HT1080 (cell line): ENCODE measurements at regions not wholly inside any gene's neighbourhood (a gene's known extent, or its start where the extent isn't known, plus 50 kb on each side); places are given as distances from the start of the nearest gene placed in this dataset.
A peak's percentile ranks its signal among the peaks of the same experiment; 100 is the strongest.
"Not testable (repeated sequence)": the region's sequence is repeated elsewhere in the genome, so short reads cannot be mapped to it uniquely, and the experiment has no call there.

Experiments
- DNase-seq: peaks from one replicate; pipeline ENCODE4 v3.0.0-alpha.2; 2015; ENCODE audit warnings: low read depth

DNA sequence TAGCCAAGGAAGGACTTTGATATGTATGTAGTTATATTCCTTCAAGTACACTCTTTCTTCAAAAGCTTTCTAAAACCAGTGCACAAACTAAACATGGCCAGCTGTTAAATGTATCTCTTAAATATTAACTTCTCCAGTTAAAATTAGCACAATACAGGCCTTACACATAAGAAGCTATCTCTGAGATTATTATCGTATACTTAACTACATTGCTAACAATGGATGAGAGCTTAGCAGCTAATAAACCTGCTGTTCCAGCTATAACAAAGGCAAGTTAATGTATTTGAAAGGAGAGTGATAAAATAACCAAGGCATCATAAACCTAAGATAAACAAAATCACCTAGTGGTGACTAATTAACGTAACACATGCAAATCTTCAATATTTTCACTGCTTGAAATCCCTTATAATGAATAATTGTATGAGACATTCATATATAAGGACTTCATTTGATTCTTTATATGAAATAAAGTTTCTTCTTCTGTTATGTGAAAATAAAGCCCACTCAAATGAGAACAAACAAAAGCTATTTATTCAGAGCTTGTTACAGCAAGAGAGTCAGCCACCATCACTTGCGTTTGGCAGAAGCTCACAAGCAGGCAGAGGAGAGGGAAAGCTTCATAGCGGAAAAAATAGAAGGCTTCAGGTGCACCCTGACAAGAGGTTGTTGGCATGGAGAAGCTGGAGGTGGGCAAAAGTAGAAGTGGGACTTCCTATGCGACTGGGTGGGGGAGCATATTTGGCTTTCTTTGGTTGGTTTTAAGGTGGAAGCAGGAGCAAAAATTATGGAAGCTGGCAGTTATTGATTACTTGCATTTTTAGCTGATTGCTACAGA is 274.1 kb upstream of the CHRM3 start:
- DNase-seq, result no peak

DNA sequence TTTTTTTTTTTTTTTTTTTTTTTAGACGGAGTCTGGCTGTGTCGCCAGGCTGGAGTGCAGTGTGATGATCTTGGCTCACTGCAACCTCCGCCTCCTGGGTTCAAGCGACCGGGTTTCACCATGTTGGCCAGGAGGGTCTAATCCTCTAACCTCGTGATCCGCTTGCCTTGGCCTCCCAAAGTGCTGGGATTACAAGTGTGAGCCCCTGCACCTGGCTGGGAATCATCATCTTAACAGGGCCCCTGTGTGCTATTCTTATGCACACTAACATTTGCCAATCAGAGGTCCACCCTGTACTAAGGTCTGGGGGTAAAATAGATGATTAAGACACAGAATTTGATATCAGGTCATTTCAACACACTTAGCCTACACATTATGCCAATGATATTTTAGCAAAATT is 278.7 kb upstream of the CHRM3 start:
- DNase-seq, result no peak

DNA sequence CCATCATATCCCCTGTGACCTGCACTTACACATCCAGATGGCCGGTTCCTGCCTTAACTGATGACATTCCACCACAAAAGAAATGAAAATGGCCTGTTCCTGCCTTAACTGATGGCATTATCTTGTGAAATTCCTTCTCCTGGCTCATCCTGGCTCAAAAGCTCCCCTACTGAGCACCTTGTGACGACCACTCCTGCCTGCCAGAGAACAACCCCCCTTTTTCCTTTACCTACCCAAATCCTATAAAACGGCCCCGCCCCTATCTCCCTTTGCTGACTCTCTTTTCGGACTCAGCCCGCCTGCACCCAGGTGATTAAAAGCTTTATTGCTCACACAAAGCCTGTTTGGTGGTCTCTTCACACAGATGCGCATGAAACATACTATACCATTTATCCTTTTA is 279.7 kb upstream of the CHRM3 start:
- not testable (repeated sequence) for DNase-seq

DNA sequence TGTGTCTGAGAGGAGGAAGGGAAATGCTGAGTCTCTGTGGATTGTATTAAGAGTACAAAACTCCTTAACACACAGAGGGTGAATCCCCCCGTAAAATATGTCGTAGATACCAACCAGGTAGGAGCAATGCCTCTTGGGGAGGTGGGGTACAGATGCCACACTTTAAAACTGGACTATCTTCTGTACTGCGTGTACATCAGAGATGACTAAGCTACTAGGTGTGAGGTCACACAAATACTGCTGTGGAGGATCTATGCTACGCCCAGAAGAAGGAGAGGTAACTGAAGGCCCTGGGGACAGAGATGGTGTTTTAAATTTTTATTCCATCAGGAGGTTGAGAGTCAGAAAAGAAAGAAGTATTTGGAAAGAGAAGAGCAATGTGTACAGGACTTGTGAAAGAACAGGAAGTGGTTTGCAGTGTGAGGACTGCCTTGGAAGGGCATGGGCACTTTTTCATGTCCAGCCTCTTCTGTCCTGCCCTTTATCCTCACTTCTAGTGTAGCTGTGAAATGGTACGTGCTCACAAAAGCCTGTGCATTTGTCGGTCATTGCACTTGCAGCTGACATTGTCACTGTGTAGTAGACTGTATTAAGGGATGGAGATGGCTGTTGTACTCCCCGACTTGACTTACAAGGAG is 287.8 kb upstream of the CHRM3 start:
- DNase-seq, result peak; percentile 6

DNA sequence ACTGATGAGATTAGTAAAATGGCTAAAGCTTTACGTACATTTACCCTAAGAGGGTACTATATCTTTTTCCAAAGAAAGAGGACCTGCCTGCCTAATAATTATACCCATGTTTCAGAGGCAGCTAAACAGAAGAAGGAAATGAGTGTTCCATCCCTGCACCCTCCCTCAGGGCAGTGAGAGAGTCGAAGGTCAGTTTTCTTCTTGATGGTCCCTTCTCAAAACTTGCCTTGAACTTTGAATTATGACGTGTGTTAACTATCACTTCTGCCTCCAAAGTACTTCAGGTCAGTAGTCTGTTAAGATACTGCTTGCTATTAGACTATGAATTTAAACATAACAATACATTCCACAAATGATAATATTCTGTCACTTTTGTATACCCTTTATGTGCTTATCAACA is 294.8 kb upstream of the CHRM3 start:
- DNase-seq, result no peak

DNA sequence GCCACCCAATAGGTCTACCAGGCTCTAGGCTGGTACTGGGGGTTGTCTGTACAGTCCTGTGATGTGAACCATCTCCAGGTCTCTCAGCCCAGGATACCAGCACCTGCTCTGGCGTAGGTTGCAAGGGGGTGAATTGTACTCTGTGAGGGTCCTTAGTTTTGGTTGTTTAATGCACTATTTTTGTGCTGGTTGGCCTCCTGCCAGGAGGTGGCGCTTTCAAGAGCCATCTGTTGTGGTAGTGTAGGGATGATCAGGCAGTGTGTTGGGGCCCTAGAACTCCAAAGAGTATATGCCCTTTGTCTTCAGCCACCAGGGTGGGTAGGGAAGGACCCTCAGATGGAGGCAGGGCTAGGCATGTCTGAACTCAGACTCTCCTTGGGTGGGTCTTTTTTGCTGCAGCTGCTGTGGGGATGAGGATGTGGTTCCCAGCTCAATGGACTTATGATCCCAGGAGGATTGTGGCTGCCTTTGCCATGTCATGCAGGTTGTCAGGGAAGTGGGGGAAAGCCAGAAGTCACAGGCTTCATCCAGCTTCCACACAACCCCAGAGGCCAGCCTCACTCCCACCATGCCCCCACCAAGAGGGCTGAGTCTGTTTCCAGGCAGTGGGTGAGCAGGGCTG is 301.8 kb upstream of the CHRM3 start:
- DNase-seq, result no peak

DNA sequence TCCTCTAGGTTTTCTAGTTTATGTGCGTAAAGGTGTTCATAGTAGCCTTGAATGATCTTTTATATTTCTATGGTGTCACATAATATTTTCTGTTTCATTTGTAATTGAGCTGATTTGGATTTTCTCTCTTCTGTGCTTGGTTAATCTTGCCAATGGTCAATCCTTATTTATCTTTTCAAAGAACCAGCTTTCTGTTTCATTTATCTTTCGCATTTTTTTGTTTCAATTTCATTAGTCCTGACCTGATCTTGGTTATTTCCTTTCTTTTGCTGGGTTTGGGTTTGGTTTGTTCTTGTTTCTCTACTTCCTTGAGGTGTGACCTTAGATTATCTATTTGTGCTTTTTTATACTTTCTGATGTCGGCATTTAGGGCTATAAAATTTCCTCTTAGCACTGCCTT is 304.4 kb upstream of the CHRM3 start:
- DNase-seq, result not testable (repeated sequence)

DNA sequence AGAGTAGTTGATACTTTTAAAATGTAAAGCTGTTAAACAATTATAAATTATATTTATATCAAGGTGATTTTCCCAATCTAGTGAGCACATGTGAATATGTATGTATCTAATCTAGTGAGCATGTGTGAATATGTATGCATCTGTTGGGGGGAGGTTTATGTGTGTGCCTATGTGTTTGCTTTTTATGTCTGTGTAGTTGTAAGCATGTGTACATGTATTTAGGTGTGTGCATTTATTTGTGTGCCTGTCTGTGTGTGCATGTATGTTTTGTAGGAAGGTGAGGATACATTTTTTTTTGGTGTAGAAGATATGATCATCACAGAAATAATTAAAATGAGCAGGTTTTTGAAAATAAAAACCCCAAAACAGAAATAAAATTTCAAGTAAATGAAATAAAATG is 318.9 kb upstream of the CHRM3 start:
- DNase-seq, result no peak

DNA sequence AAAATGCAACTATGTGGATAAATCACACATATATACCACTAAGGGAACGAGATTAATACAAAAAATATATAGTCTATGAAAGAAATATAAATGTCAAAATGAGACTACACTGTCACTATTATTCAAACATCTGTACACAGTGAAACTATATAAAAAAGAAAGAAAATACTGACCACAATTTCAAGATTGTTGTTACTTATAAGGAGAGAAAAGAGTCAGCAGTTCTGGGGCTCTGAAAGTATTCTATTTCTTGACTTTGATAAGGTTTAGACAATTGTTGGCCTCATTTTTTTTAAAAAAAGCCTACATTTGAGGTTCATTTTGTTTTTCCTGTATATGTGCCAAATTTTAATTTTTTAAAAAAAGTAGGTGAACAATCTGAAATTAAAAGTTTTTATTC is 319.3 kb upstream of the CHRM3 start:
- DNase-seq, result no peak

DNA sequence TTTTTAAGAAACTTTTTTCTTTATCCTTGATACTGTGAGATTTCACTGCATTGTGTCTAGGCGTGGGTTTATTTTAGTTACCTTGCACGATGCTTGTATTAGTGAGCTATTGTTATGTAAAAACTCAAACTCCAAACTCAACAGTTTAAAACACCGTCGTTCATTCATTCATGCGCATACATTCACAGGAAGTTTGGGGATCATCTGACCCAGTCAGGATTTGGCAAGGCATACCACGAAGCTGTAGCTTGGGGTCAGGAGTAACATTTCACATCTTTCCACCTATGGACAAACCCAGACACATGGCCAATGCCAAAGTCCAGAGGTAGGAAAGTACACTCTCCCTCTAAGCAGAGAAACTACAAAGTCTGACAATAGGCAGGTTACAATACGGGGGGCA is 324.6 kb upstream of the CHRM3 start:
- DNase-seq, result no peak

DNA sequence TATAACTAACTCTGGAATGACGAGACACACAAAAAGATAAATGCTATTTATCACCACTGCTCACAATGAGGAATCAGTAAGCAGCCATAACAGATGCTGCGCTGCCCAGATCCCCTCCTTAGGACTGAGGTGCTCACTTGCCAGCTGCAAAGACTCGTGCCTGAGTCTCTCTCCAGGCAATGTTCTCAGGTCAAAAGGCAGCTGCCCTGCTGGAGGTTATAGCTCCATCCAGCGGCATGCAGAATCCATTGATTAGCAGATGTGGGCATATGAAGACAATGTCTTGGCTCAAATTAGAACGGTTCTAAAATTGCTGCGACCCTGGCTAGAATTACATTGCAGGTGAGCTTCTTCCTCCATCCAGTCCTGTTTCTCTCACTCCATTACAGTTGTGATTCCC is 328.2 kb upstream of the CHRM3 start:
- no peak for DNase-seq

DNA sequence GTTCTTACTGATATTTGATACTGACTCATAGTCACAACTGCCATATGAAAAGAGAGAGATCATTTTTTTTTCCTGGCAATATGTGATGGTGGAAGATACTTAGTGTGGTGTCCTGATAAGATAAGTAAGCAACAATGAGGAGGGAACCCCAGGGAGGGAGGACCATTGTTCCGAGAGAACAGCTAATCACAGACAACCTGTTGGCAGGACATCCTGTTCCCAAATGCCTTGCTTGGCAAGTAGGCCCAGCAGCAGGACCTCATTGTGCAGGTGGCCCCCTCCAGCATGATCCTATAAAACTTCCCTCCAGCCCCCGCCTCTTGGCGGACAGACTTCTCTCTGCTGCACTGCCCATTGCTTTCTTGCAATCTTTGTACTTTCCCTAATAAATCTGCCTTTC is 329.4 kb upstream of the CHRM3 start:
- no peak for DNase-seq

DNA sequence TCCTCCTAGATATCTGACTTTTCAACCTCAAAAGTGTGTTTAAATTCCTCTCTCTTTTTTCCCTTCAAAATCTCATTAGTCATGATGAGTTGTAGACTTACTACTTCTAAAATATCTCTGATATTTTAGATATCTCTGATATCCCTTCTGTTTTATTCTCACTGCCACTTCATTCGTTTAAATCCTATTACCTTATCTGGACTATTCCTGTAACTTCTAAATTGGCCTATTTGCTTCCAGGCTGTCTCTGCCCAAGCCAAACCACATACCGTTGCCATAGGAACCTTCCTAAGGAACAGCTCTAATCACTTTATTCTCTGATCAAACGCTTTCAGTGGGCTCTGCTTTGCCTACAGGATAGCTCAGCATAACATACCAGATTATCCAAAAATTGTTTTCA is 333.1 kb upstream of the CHRM3 start:
- no peak for DNase-seq

DNA sequence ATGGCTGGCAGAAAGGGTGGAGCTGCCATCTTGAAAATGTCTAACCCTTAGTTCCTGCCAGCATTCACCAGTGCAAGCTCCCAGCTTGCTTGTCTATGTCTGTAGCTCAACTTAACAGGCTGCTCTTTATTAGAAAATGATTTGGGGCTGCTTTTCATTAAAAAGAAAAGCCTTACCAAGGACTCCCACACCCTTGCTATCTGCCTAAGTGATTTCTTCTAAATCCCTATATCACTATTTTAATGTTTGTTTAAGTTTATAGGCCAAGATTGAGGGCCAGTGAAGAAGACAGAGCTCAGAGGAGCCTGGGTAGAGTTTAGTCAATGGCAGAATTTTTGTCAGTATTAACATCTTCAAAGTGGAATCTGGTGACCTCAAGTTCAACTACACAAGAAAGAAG is 336.8 kb upstream of the CHRM3 start:
- no peak for DNase-seq

DNA sequence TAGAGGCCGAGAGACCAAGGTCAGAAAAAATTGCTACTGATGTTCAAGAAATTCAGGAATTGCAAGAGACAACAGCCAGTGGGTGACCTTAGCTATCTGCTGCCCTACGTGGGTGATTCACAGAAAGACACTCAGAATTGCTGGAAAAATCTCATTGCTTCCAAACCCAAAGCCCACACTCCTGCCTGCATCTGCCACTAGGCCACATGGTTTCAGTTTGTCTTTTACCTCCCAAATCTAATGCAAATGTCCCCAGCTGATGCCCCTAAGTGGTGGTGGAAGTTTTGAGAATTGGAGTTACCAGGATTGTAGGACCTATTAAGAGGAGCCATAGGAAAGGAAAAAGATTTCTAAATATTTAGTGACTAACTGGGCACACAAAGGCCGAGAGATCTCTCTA is 341.5 kb upstream of the CHRM3 start:
- no peak for DNase-seq

DNA sequence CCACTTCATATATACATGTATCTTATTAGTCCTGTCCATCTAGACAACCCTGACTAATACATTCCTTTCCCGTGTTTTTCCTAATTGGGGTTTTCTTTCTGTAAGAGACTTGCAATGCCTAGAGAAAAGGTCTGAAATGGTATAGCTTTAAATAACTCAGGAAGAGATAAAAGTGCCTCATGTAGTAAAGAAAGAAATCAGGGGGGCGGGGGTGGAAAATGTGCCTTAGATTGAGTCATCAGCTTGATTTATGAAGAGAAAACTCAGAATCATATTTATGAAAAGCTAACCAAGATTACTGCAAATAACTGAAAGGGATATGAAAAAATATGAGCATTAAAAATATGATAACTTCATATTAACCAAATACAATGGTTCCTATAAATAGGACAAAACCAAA is 345.8 kb upstream of the CHRM3 start:
- DNase-seq, result no peak

DNA sequence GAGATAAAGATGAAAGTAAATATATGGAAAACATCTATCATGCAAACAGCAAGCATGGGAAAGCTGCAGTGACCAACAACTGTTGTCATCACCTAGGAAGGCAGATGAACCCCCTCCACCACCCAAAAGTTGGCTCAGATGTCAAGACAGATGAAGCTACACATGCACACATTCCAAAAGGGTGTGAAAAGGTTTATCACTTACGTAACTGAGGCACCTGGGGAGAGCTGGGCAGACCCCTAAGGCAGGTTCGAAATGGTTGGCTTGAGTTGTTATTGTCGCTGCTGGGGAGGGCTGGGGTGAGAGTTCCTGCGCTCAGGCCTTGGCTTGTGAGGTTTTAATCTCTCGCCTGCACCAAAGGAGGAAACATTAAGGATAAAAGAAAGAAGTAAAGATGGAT is 355.1 kb upstream of the CHRM3 start:
- no peak for DNase-seq

DNA sequence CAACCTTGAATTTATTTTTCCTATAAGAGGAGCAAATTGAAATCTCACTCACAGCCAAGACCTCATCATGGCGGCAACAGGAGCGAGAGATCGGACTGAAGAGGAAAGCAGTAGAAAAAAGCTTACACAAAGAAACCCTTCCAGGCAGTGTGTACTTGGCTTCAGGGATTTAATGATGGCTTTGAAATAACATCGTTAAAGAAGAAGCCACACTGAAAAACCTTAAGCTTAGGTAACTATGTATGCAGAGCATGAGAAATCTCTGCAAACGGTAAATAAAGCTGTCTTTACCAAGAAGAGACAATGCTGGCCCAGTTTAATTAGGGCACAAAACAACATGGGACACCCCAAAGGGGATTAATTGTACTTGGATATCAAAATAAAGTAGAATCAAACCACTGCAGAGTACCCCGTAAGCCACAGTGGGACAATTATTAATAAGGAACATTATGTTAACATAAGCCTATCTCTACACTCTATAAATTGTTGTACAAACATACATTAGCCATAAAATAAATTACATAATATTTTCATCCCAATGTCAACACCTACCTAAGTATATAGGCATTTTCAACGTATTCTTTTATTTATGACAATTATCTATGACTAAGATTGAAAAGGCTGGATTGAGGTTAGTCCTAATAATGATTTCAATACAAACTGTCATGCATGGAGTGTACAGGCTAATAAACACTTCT is 360.2 kb upstream of the CHRM3 start:
- DNase-seq, result no peak

DNA sequence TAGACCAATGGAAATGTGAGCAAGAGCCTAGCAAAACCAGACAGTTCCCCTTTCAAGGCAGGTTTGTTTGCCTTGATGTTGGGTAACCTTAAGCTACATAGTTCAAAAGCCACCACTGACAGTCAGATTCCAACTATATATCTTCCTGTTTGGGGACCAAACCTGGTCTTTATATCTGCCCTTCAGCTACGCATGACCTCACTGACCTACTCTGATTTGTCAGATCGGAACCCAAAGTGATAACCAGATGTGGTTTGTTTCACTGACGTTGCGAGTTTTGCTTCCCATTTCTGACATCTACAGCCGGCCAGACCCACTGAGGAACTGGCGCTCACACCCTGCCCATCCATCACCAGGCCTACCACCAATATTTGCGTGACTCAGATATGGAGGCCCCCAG is 361.1 kb upstream of the CHRM3 start:
- no peak for DNase-seq

DNA sequence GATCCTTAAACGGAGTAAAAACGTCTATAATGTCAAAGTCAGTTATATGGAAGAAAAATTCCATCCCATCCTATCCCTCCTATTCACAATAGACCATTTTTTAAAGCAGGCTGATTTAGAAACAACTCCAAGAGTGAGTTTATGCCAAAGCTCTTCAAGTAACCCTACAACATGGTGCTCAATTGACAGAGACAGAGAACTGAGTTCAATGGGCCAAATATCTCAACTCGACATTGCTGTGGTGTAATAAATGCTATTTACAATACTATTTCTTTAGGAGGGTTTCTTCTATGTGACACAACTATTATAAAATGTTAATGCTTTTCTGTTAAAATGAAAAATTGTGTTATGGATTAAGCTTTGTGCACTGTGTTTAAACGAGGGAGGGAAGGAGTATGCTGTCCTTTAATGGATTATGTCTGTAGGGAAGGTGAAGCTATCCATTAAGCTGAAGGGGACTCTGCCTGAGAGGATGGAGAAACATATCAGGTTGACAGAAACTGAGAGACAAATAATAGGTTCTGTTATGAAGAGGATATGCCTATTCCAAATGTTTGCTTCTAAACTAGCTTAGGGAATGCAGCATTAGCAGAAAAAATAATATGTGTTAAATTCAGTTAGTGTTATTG is 362.5 kb upstream of the CHRM3 start:
- DNase-seq, result no peak

DNA sequence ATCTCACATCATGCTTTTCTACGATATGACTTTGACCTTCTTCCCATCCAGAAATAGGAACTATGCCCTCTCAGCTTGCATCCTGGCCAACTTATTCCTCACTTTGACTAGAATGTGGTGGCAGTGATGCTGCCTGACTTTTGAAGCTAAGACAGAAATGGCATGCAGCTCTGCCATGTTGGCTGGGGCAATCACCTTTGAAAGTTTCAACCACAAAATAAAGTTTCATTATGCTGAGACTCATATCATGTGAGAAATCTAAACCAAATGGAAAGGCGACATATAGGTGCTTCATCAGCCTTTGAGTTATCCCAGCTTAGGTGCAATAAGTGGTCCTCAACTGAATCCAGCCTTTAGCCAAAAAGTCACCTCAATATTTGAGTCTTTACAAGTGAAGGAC is 370.0 kb upstream of the CHRM3 start:
- no peak for DNase-seq

DNA sequence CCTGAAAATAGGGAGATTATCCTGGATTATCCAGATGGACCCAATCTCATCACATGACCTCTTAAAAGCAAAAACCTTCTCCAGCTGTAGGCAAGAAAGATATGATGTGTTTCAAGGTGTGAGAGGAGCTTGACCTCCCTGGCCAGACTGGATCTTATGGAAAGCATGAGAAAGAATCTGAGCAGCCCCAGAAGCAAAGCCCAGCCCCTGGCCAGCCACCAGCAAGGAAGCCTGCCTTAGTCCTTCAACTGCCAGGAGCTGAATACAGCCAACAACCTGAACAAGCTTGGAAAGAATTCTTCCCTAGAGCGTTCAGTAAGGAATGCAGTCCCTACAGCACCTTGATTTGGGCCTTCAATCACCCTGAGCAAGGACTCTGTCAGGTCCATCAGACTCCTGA is 375.0 kb upstream of the CHRM3 start:
- no peak for DNase-seq
